NCI-H2107 treated with DMSO at 0.1 percent for 48 hours (cell line): ENCODE measurements at regions not wholly inside any gene's neighbourhood (a gene's known extent, or its start where the extent isn't known, plus 50 kb on each side); places are given as distances from the start of the nearest gene placed in this dataset.

Source experiments
- DNase-seq: peaks from one replicate; lab custom pipeline; 2025; ENCODE audit not compliant: unreplicated experiment; lab: John Stamatoyannopoulos, UW

DNA sequence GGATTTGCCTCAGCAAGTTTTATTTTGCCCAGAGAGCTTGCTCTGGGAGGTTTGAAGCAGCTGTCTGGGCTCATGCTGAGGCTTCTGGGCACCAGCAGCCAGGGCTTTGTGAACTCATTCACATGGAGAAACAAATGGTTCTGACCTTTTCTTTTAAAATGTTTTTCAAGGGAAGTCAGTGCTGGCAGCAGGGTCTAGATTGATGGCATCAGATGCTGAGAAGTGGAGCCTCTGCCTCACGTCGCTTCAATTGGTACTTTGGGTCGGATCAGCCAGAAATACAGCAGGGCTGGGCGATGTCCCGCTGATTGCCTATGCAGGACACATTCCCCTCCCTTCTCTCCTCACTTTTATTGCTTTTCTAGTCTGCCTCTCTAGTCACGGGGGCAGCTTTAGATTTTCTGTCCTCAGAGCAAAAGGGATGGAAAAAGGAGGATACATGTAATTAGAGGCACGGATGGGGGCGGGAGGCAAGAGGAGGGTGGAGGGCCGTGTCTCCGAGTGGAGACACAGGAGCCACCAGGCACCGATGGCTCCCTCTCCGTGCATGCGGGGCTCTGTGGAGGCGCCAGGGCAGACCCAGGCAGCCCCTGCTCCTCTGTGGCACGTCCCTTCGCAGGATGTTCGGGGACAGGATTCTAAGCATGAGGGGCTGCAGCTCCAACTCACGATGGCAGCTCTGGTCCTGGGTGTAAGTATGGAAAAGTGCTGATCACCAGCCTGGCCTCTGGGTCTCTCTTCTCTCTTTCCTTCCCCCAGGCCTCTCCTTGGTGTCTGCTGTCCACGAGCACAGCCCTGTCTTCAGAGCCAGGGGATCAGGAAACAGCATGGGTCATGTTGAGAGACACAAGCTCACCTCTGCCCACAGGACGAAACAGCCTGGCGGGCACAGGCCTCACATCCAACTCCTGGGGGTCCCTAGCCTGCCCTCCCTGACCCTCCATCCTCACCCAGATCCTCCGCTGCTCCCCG lies 116.1 kb downstream of the FAM43A start:
- DNase-seq = no peak

DNA sequence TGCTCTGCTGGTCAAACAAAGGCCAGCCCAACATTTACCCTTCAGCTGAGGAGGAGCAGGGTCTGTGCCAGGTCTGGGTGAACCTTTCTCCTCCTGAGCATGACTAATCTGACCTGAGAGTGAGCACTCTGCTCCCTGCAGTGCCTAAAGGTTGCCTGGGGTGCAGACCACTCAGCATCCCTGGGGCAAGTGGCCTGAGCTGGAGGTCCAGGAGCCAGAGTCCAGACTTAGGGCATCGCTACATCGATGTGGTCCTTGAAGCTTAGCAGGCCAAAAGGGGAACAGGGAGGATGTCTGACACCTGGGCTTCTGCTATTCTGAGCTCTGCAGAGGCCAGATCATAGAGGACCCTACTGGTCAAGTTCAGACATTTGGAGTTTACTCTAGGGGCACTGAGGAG lies 119.1 kb downstream of the FAM43A start:
- no peak for DNase-seq

DNA sequence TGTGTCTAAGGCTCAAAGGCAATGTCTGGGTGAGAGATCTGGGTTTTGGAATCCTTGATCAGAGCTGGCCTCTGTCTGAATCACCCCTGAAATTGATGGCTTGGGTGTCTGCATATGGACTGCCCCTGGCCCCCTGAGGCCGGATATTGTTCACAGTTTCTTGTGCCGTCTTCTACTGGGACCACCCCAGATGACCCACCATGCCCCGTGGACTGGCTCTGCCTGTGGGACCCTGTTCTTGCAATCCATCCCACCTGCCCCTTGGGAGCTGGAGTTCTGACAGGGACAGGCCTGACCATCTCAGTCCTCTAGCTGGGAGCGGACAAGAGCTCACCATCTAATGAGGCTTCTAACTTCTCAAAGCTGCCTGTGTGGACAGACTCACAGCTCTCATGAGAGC lies 119.9 kb downstream of the FAM43A start:
- DNase-seq = no peak

DNA sequence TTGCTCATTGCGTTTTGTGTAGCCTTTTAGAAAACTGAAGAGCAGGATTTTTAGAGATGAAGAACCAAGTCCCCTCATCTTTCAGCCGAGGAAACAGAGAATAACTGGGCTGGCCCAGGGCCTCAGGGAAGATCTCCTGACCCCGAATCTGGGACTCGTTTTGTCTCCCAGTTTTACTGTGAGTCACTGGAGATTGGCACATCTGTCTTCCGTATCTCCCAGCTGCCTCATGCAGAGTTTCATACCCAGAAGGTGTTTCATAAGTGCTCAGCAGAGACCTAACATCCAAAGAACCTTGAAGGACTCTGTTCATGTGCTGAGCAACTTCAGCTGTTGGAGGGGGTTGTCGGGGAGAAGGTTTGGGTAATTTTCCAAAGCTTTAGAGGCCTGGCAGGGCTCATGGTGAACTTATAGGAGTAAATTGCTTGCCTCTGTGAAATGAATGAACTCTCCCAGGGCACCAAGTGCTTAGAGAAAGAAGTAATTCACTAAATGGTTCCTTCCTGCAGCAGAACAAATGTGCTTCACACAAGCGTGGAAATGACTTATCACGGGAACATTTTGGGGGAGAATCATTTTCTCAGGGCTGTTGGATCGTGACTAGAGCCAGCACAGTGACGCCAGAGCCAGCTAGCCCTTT lies 121.4 kb downstream of the FAM43A start:
- no peak for DNase-seq

DNA sequence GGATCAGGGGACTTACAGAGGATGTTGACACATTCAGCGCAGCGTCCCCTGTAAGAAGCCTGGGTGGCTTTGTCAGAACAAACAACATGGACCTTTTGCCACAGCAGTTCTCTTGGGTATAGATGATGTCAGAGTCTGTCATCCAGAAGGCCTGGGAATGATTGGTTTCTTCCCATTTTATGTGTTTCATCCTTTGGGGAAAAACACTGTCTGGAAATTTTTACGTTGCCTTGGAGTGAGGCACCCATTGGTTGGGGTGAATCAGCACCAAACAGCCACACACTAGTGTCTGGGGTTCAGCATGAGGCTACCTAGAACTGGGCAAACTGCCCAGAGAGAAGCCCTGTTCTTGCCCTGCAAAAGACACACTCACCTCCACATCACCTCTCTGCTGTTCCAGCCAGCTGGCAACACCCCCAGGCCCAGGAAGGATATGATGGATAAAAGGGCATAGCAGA lies 123.0 kb downstream of the FAM43A start:
- DNase-seq = no peak

DNA sequence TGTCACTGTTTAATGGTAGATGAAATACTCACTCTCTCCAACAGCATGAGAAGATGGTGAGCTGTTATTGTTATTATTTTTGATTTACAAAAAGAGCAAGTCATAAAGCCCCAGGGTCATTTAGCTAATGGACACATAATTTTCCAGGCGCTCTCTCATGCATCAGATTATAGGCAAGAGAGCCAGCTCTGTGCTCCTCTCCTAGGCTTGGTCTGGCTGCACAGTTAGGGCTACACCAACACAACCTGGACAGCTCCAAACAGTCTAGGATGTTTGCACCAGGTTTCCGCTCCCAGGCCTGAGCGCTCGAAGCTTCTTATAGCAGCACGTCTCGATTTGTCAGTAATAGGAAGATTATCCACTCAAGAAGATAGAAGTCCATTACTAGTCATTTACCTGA lies 123.7 kb downstream of the FAM43A start:
- no peak for DNase-seq

DNA sequence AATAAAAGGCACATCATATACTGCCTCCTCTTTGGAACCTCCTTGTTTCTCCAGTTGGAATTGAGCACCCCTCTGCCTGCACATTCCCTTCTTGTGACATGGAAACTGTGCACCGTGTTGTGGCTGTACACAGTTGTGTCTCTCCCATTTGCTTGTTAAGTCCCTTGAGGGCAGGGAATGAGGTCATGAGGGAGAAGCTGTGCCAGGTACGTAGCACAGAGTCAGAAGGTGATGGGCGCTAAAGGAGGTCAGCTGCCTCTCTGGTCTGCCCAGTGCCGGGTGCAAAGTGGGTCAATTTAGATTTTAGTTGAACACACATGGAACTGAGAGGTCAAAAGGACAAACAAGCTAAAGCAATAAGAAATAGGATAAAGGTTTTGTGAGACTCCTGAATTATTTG lies 124.4 kb downstream of the FAM43A start:
- DNase-seq = no peak

DNA sequence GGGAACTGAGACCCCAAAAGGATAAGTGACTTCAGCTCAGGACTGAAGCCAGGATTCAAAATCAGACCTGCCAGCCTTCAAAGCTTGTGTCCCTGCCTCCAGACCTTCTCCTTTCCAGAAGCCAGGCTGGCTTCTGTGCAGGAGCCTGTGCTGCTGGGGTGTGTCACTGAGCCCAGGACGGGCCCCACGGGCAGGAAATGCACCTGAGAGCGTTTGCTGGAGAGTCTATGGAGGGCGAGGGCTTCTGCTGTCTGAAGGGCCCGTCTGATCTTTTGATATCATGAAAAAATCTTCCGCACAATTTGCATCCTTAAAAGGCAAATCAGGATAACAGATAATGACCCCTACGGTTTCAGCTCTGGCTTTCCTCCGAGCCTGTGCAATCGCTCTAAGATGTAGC lies 125.4 kb downstream of the FAM43A start:
- DNase-seq = no peak

DNA sequence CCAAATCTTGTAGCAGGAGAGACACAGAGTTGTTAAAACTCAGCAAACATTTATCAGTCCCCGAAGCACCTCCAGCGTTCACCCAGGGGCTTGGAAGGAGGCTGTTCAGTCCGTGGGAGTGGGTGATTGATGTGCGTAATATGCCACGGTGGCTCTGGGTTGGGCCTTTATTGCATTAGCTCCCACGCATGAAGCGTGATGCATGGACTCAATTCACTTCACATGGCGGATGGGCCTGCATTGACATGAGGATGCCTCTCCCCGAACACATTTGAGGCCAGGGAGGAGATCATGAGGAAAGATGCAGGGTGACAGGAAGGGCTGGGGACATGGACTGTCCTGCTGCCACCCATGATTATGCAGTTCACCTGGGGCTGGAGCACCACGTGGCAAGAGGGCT lies 126.5 kb downstream of the FAM43A start:
- no peak for DNase-seq

DNA sequence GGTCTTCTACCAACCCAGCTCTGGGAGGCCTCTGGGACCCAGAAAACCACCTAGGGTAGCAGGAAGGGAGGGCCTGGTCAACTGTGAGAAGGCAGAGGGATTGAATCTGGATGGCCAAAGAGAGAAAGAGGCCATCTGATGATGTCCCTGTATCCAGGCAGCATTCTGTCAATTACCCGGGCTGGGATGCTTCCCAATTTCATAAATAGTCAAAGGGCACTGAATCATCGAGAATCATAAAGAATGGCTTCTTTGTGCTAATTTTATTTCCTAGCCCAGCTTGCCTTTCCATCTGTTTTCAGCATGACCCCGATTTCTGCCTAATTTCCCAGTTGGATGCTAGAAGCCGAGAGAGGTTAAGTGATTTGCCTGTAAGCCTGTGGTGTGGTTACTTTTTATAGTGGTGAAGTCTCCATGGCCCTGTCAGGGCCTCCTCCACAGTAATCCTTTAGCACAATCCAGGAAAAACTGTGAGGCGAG lies 129.2 kb downstream of the FAM43A start:
- no peak for DNase-seq

DNA sequence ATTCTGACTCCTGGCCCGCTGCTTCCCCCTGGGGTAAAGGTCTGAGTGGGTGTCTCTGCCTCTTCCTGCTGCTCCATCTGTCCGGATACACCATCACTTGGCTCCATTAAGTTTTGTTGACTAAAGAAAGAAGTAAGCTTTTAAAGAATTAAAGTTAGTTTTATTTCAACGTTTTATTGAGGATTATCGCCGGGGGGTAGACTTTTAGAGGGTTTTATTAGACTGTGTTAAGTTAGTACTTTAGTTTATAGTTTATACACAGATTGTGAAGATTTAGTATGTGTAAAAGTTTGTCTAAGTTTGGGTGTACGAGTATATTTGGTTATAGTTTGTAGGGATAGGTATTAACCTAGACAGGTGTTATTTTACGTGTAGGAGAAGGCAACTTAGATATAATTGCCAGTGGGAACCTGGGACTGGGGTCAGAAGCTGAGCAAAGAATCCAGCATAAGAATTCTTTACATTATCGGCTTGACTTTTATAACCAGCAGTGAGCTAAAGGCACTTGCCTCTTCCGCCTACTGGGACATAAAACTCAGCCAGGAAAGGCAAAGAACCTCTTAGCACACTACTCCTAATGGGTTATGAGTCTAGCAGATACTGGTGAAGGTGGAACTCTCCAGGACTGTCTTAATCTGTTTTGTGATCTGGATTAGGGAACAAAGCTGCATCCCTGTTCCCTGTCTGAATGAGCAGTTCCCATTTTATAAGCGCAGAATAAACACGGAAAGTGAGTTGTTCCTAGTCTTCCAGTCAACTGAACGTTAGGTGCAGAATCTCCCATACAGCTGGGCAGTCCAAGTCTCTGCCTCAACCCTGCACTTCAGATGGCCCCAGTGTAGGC lies 131.3 kb downstream of the FAM43A start:
- DNase-seq = no peak

DNA sequence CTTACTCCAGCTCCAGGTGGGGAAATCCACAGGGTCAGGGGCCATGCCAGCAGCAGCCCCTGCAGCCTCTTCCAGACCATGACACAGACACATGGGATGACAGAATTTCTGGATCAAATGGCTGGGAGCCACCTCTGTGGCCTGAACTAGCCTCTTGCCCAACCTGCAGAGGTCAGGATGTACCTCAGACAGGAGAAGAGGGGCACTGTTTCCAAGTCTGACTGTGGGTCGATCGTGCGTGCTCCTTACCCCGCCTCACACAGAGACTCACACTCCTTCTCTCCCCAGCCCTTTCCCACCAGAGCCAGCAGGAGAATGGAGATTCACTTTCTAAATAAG lies 131.9 kb downstream of the FAM43A start:
- DNase-seq = no peak

DNA sequence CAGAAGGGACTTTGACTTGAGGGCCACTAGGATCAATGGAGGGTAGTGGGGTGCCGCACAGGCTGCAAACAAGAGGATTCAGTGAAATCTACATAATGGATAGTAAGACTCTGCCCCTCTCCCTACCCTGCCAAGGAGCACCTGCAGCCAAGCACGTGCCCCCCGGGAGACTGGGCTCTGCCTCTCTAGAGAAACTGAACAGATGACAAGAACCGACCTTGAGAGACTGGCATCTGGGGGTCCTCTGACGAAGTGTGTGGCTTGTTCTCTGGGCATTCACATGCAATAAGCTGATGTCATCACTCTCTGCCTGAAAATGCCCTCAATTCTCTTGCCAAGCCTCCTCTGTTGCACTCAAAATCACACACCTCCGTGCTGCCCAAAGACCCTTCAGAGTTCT lies 132.3 kb downstream of the FAM43A start:
- DNase-seq = no peak

DNA sequence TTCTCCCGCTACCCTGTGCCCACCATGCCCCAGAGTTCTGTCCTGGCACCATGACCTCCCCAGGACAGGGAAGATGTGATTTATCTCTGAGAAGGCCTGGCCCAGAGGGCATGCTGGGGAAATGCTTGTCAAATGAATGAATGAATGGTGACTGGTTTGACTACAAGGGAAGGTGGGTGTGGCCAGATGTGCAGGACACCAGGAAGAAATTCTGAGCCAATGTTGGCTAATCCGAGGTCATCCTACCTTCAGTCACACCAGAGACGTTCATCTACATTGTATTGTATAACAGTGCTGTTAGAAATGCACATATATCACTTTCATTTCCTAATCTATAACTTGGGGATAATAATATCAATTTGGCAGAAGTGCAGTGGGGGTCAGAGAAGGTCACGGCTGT lies 138.4 kb downstream of the FAM43A start:
- no peak for DNase-seq

DNA sequence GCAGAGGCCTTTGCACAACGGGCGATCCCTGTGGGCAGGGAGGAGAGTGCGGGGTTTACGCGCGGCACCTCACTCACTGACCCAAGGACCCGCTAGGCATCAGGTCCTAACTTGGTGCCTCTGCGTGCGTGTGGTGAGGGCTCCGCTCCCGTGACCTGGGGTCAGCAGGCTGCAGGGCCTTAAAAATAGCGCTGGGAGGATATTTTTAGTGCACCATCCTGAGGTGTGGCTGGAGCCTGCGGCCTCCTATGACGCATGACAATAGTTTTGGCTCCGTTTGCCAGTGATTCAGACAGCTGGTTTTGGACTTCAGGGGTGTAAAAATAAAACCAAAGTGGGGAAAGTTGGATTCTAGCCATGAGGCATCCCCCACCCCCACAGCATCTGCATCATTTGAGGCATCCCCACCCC lies 139.0 kb downstream of the FAM43A start:
- DNase-seq = no peak

DNA sequence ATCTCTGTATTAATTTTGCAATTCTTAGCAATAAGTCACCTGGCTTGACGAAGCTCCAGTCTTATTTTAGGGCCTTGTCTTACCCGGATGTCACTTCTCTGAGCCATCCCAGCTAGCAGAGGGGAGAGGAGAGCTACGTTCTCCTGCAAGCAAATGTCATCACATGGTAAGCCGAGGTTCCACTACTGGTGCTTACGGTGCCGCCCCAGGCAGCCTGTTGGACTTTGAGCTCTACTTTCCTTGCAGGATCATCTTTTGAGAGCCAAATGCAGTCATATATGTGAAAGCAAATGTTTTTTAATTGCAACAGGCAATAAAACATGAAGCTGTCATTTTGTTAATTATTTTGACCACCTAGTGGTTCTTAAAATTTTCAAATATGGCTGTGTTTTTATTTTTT lies 140.9 kb downstream of the FAM43A start:
- DNase-seq = no peak

DNA sequence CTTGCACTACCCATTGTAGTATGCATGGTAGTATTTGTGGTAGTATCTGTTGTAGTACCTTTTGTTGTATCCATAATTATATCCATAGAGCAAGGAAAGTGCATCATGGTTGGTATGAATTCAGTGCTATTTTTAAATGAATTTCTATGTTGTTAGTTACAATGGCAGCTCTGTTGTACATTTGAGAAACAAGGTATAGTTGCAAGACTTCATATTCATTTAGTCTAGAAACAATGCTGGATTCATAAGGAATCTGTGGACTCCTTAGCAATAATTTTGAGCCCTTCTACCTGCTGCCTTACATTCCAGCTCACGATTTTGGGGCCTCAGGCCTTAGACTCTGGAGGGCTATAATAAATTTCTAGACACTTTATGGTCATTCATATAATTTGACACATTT lies 141.8 kb downstream of the FAM43A start:
- no peak for DNase-seq

DNA sequence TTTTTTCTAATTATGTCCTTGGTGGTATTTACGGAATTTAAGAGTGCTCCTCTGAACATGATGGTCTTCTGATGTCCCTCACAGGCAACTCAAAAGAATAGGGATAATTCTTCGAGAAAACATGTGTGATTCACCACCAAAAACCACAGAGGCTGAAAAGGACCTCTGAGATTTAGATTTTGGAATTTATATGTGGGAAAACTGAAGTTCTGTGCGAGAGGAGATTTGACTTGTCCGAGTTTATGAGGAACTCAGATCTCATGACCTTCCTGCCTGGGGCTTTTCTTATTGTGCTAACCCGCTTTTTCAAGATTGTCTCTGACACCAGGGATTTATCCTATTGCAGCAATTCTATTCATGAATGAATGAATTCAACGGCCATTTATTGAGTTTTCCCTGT lies 142.4 kb downstream of the FAM43A start:
- no peak for DNase-seq

DNA sequence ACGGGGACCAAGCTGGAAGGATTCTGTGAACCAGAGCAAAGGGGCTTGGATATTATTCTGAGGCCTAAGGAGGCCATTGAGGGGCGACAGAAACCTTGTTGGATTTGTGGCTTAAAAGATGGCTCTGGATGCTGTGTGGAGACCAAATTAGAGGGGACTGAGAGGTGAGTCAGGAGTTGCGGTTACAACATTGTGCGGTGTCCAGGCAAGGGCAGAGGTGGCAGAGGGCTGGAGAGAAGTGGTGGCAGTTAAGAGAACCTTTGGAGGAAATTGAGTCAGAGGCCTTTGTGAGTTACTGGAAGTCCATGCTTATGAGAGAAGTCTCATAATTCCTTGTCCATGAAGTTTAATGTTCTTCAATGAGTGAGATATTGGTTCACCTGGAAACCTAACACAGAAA lies 143.2 kb downstream of the FAM43A start:
- no peak for DNase-seq

DNA sequence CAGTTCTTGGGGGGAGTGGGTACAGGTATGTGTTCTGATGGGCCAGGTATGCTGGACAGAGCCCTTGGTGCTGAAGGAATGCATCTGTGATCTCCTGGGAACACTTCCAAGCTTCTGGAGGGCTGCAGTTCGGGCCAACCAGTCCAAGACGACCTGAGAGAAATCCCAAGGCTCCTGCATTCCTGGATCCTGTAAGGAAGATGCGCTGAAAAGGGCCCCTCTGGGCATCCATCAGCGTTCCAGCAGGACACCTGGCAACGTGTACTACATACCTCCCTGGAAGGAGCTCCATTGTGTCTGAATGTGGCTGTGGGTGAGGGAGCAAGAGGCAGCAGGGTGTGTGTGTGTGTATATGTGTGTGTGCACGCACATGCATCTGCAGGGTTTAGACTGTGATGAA lies 144.7 kb downstream of the FAM43A start:
- no peak for DNase-seq

DNA sequence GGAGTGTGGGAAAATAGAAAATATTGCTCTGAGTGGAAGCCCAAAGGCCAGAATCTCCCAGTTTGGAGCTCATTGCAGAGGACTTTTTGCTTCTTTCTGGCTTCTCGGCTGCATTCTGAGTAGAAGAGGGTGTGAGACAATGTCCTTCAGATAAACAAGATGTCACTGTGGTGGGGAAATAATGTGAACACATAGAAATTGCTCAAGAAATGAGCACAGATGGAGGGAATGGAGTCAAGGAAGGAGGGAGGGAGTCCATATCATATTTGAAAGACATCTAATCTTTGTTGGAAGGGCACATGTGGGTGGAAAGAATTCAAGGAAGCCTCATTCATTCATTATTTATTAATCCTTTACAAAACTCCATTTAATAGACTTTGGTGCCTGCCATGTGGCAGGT lies 145.3 kb downstream of the FAM43A start:
- DNase-seq = no peak
